ENCODE measurements at regions not wholly inside any gene's neighbourhood (a gene's known extent, or its start where the extent isn't known, plus 50 kb on each side); places are given as distances from the start of the nearest gene placed in this dataset.

DNA sequence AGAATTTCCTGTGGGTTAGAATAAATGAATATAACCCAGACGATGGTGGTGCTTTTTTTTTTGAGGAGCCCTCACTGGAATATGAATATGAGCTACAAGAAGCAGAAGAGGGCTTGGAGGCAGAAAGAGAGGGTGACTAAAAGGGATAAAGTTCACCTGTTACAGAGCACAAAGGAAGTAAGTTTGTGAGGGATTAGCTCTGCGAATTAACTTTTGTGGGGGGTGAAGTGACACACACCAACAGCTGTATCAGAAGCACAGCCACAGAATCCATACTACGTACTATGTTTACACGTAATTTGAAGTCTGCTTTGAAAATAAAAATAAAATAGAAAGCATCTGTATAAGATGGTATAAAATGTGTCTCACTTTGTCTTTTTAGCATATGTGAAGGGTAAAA, 963.6 kb upstream of the DIAPH2 start:
- H3K4me3 ChIP-seq (ENCODE audit: control insufficient read depth, low read depth, low read length): no peak overlapping the region
- TF ChIP-seq, protein P1, sequence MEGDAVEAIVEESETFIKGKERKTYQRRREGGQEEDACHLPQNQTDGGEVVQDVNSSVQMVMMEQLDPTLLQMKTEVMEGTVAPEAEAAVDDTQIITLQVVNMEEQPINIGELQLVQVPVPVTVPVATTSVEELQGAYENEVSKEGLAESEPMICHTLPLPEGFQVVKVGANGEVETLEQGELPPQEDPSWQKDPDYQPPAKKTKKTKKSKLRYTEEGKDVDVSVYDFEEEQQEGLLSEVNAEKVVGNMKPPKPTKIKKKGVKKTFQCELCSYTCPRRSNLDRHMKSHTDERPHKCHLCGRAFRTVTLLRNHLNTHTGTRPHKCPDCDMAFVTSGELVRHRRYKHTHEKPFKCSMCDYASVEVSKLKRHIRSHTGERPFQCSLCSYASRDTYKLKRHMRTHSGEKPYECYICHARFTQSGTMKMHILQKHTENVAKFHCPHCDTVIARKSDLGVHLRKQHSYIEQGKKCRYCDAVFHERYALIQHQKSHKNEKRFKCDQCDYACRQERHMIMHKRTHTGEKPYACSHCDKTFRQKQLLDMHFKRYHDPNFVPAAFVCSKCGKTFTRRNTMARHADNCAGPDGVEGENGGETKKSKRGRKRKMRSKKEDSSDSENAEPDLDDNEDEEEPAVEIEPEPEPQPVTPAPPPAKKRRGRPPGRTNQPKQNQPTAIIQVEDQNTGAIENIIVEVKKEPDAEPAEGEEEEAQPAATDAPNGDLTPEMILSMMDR (IDR thresholded peaks at IDR 0.05; ENCODE audit: control insufficient read depth, insufficient read depth, low read depth, low read length, missing control alignments): no peak
- no peak for DNase-seq (ENCODE audit: low read depth)

DNA sequence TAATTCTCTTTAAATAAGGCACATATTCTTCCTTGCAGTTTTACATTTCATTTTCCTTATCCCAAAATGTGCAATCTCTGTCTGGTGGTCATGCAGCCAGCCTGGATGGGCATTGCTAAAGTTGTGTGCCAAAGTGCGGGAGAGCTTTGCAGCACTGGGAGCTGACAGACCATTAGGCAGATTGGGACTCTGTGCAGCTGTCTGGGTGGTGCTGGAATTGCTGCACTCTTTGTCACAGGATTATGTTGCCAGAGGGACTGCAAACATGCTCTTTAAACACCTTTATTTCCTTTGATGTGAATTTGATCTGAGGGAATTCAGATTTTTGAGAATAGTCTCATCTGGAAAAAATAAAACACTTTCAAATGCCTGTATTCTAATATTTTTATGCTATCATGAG, 956.2 kb upstream of the DIAPH2 start:
- DNase-seq (ENCODE audit: low read depth): no peak
- no peak overlapping the region for H3K4me3 ChIP-seq (ENCODE audit: control insufficient read depth, low read depth, low read length)
- TF ChIP-seq, protein P1 (IDR thresholded peaks at IDR 0.05; ENCODE audit: control insufficient read depth, insufficient read depth, low read depth, low read length, missing control alignments): no peak

DNA sequence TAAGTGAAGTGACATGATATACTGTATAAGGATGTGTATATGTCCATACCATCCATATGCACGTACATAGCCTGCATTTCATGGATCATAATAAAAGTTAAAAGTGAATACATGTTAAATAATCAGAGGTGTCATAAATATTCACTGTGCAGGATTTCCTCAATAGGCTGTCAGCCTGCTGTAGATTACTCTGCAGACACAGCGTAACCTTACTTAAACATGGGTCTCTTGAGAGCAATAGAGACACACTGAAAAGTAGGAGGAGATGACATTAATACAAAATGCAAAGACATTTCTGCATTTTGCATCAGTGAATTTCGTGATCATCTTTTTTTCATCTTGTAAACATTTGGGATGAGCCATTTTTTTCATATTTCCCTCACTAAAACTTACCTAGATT, 955.2 kb upstream of the DIAPH2 start:
- no peak for DNase-seq (ENCODE audit: low read depth)
- no peak overlapping the region for H3K4me3 ChIP-seq (ENCODE audit: control insufficient read depth, low read depth, low read length)
- TF ChIP-seq, protein P1 (IDR thresholded peaks at IDR 0.05; ENCODE audit: control insufficient read depth, insufficient read depth, low read depth, low read length, missing control alignments): no peak

DNA sequence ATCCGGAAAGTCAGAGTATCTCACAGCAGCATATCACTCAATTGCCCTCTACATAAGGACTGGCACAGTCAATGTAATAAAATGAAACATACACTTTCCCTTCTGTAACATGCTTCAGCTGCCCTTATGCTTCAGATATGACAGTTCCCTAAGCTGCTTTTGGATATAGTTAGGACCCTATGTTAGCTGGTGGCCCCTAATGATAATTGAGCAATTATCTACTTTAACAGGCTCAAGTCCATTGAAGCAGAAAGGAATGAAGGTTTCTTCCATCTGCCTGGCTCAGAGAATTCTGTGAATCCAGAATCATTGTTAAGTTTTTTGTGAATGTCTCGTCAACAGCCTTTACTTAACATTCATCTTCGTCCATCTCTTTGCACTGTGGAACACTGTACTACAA, 951.2 kb upstream of the DIAPH2 start:
- TF ChIP-seq, protein P1 (IDR thresholded peaks at IDR 0.05; ENCODE audit: control insufficient read depth, insufficient read depth, low read depth, low read length, missing control alignments): no peak
- DNase-seq (ENCODE audit: low read depth): no peak

DNA sequence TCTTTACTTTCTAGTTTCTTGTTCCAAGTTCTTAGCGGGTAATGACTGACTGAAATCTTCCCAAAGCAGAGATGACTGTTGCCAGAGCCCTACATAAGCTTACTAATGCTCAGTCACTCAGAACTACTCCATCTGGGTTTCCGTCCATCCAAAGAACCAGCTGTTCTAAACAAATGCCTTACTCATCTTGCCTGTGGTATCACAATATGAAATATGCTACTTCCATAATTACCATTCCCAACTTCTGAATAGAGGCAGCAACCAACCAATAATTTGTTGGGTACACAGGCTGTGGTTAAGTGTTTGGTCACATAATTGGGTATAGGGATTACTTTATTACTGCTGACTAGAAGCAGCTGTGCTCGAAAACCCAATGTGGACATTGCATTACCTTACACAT, 930.2 kb upstream of the DIAPH2 start:
- no peak overlapping the region for H3K4me3 ChIP-seq (ENCODE audit: control insufficient read depth, low read depth, low read length)
- no peak for DNase-seq (ENCODE audit: low read depth)
- TF ChIP-seq, protein P1 (IDR thresholded peaks at IDR 0.05; ENCODE audit: control insufficient read depth, insufficient read depth, low read depth, low read length, missing control alignments): no peak

More for the DNA sequence above, 951.2 kb upstream of the DIAPH2 start:
- H3K4me3 ChIP-seq (ENCODE audit: control insufficient read depth, low read depth, low read length): no peak overlapping the region

DNA sequence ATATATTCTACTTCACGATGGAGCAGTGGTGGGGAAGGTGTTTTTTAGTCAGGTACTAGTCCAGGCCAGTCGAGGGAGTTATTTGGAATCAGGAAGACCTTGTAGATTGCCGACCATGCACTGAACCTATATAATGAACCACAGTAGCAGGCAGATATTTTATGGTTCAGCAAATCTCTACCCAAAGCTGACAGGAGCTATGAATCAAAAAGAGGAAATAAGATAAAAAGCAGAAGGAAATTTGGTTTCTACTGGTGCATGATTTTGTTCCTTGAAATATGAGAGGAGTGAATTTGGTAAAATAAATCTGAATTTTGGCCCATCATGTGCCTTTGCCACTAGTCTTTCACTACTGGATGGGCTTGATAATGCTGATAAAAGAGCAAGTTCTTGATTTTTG, 924.3 kb upstream of the DIAPH2 start:
- no peak for DNase-seq (ENCODE audit: low read depth)
- TF ChIP-seq, protein P1 (IDR thresholded peaks at IDR 0.05; ENCODE audit: control insufficient read depth, insufficient read depth, low read depth, low read length, missing control alignments): no peak
- H3K4me3 ChIP-seq (ENCODE audit: control insufficient read depth, low read depth, low read length): no peak overlapping the region

DNA sequence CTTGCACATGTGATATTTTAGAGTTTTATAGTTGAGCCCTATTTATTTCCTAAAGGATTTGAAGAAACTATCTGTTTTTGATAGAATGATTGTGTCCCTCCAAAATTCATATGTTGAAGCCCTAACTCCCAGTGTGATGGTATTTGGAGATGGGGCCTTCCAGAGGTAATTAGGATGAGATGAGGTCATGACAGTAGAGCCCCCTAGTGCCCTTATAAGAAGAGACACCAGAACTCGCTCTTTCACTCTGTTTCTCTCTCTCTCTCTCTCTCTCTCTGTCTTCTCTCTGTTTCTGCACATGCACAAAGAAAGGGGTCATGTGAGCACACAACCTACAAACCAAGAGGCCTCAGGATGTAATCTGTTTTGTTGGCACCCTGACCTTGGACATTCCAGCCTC, 921.9 kb upstream of the DIAPH2 start:
- no peak for DNase-seq (ENCODE audit: low read depth)
- no peak overlapping the region for H3K4me3 ChIP-seq (ENCODE audit: control insufficient read depth, low read depth, low read length)
- TF ChIP-seq, protein P1 (IDR thresholded peaks at IDR 0.05; ENCODE audit: control insufficient read depth, insufficient read depth, low read depth, low read length, missing control alignments): no peak
